ENCODE measurements at regions not wholly inside any gene's neighbourhood (a gene's known extent, or its start where the extent isn't known, plus 50 kb on each side); places are given as distances from the start of the nearest gene placed in this dataset.

DNA sequence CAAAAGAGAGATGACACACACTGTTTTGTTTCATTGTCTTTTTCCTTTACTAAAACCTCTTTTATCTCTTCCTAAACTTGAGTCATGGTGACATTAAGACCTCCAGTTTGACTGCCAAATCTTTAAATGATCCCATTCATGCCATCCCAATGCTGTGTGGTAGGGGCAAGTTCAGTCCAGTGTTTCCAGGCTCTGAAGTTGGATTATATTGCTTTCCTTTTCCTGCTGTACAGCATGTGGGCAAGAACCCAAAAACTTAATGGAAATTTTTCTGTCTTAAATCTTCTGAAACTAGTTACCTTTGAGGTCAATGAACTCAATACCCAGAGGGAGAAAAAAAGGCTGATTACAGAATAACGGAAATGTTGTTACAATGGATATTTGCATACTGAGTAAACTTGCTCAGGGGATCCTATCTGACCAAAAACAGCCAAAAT is 187.1 kb upstream of the FAR2 start:
- peaks cover 14% of the 10 kb centered on the region for H3K4me1 Mint-ChIP-seq
- no peaks in the 10 kb centered on the region for H3K36me3 Mint-ChIP-seq
- peaks cover 4% of the 10 kb centered on the region for H3K27me3 Mint-ChIP-seq (ENCODE audit: insufficient read depth, low read depth)
- no peak for DNase-seq (ENCODE audit: low spot score)
- no peak overlapping the region for H3K4me2 ChIP-seq
- no peaks in the 10 kb centered on the region for H3K9me3 Mint-ChIP-seq
- H3K79me2 ChIP-seq (ENCODE audit: low read depth) = no peaks in the 10 kb centered on the region
- H3K36me3 ChIP-seq = no peaks in the 10 kb centered on the region
- H3K27ac Mint-ChIP-seq = no peak overlapping the region
- H3K9ac ChIP-seq = no peak overlapping the region
- H3K4me1 ChIP-seq = no peaks in the 10 kb centered on the region
- no peak overlapping the region for H3K4me3 ChIP-seq
- no peaks in the 10 kb centered on the region for H3K9me3 ChIP-seq (ENCODE audit: low read depth)
- no peaks in the 10 kb centered on the region for H4K20me1 ChIP-seq (ENCODE audit: low read depth)
- H2AFZ ChIP-seq (replicated peaks) = no peak overlapping the region
- H3K4me3 Mint-ChIP-seq = no peak overlapping the region
- no peaks in the 10 kb centered on the region for H3F3A ChIP-seq (ENCODE audit: low read depth)
- H3K27me3 ChIP-seq = no peaks in the 10 kb centered on the region
- no peak overlapping the region for H3K27ac ChIP-seq
- no peak for TF ChIP-seq EZH2phosphoT487 (IDR thresholded peaks at IDR 0.05)
- TF ChIP-seq, protein P1, sequence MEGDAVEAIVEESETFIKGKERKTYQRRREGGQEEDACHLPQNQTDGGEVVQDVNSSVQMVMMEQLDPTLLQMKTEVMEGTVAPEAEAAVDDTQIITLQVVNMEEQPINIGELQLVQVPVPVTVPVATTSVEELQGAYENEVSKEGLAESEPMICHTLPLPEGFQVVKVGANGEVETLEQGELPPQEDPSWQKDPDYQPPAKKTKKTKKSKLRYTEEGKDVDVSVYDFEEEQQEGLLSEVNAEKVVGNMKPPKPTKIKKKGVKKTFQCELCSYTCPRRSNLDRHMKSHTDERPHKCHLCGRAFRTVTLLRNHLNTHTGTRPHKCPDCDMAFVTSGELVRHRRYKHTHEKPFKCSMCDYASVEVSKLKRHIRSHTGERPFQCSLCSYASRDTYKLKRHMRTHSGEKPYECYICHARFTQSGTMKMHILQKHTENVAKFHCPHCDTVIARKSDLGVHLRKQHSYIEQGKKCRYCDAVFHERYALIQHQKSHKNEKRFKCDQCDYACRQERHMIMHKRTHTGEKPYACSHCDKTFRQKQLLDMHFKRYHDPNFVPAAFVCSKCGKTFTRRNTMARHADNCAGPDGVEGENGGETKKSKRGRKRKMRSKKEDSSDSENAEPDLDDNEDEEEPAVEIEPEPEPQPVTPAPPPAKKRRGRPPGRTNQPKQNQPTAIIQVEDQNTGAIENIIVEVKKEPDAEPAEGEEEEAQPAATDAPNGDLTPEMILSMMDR (IDR thresholded peaks at IDR 0.05) = no peak
- TF ChIP-seq EZH2 (IDR thresholded peaks at IDR 0.05) = no peak

DNA sequence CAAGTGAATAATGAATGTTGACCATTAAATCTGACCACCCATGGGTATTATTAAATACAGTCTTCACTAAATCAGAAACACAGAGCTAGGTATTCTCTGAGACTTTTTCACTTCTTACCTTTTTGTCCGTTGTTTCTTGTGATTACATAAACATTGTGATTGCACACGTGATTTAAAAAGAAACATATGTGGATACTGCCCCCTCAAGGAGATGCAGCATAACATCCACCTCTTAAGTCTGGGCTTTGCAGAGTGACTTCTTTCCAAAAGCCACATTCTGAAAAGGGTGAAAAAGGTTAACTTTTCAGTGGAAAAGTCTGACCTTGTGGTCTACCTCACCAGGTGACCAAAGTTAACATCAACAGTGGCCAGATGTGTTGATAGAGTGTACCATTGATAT is 185.5 kb upstream of the FAR2 start:
- H3K4me1 ChIP-seq = no peaks in the 10 kb centered on the region
- no peak overlapping the region for H3K27ac ChIP-seq
- Mint-ChIP-seq H3K4me3 (no peak overlapping the region), H3K9me3 (no peaks in the 10 kb centered on the region), H3K27me3 (ENCODE audit: insufficient read depth, low read depth) (peaks cover 8% of the 10 kb centered on the region), H3K36me3 (no peaks in the 10 kb centered on the region), H3K4me1 (peaks cover 14% of the 10 kb centered on the region), H3K27ac (no peak overlapping the region)
- H3F3A ChIP-seq (ENCODE audit: low read depth) = no peaks in the 10 kb centered on the region
- no peaks in the 10 kb centered on the region for H3K36me3 ChIP-seq
- no peak overlapping the region for H2AFZ ChIP-seq (replicated peaks)
- H3K9me3 ChIP-seq (ENCODE audit: low read depth) = no peaks in the 10 kb centered on the region
- no peaks in the 10 kb centered on the region for H3K27me3 ChIP-seq
- TF ChIP-seq, protein P1 (IDR thresholded peaks at IDR 0.05) = peak; percentile 52
- no peak for TF ChIP-seq EZH2 (IDR thresholded peaks at IDR 0.05)
- H3K9ac ChIP-seq = no peak overlapping the region
- H3K4me2 ChIP-seq = no peak overlapping the region
- H3K4me3 ChIP-seq = no peak overlapping the region
- H3K79me2 ChIP-seq (ENCODE audit: low read depth) = no peaks in the 10 kb centered on the region
- DNase-seq (ENCODE audit: low spot score) = peak; percentile 14
- H4K20me1 ChIP-seq (ENCODE audit: low read depth) = no peaks in the 10 kb centered on the region

DNA sequence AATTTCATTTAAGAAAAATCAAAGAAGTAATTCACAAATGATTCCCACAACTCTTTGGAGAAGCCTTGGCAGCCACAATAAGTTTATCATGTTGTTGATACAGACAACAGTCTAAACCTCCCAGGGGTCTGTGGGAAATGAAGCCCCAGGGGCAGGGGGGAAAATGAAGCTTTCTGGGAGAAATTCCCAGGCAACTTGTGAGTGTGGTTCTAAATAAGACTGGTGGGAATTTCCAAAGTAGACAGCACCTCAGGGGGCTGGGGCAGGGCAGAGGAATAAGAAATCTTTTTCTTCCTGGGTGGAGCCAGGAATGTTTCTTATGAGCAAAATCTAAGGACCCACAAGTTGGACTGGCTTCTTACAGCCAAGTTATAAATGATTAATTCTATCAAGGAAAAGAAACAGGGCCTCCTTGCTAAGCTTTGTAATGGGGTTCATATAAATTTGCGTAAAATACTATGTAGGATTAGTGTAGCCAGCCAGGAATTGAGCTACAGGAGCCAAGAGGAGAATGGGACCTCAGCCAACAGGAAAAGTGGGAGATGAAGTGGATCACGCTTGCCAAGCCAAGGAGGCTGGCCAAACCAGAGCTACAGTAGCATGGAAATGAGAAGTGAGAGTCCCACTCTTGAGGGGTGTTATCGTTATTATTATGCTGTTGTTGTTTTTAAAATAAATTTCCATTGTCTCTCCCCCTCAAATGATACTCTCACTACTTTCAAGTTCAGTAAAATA is 182.9 kb upstream of the FAR2 start:
- no peaks in the 10 kb centered on the region for H3F3A ChIP-seq (ENCODE audit: low read depth)
- no peaks in the 10 kb centered on the region for H3K4me1 ChIP-seq
- no peak for TF ChIP-seq EZH2phosphoT487 (IDR thresholded peaks at IDR 0.05)
- TF ChIP-seq, protein P1 (IDR thresholded peaks at IDR 0.05) = no peak
- no peak for TF ChIP-seq EZH2 (IDR thresholded peaks at IDR 0.05)
- no peak overlapping the region for H2AFZ ChIP-seq (replicated peaks)
- H3K27ac ChIP-seq = no peak overlapping the region
- no peak overlapping the region for H3K4me2 ChIP-seq
- Mint-ChIP-seq H3K27ac (no peak overlapping the region), H3K4me1 (peaks cover 14% of the 10 kb centered on the region), H3K9me3 (no peaks in the 10 kb centered on the region), H3K27me3 (ENCODE audit: insufficient read depth, low read depth) (peaks cover 10% of the 10 kb centered on the region), H3K4me3 (no peak overlapping the region), H3K36me3 (no peaks in the 10 kb centered on the region)
- H3K36me3 ChIP-seq = no peaks in the 10 kb centered on the region
- no peaks in the 10 kb centered on the region for H4K20me1 ChIP-seq (ENCODE audit: low read depth)
- H3K9me3 ChIP-seq (ENCODE audit: low read depth) = no peaks in the 10 kb centered on the region
- H3K27me3 ChIP-seq = no peaks in the 10 kb centered on the region
- H3K9ac ChIP-seq = no peak overlapping the region
- H3K79me2 ChIP-seq (ENCODE audit: low read depth) = no peaks in the 10 kb centered on the region
- peak; percentile 7 for DNase-seq (ENCODE audit: low spot score)
- no peak overlapping the region for H3K4me3 ChIP-seq
